Lower leg skin (tissue), 4 donors: ENCODE measurements at regions not wholly inside any gene's neighbourhood (a gene's known extent, or its start where the extent isn't known, plus 50 kb on each side); places are given as distances from the start of the nearest gene placed in this dataset.
"Not testable (repeated sequence)": the region's sequence is repeated elsewhere in the genome, so short reads cannot be mapped to it uniquely, and the experiment has no call there.

Source experiments
- DNase-seq, 2 donors: peaks; one replicate each; pipeline ENCODE4 v3.0.0-alpha.2; 2019; ENCODE audit warnings: low spot score in 2 of 2
- H3K4me3 ChIP-seq: fragments of 200-600 bp; sonication (generic); 2 replicates; pipeline ENCODE4 v1.5.1; 2017; ENCODE audit warnings: mild to moderate bottlenecking, low read depth; ENCODE audit not compliant: poor library complexity, severe bottlenecking
- CTCF ChIP-seq, 3 donors: fragments of 450-650 bp; IDR thresholded peaks; one replicate each; pipeline ENCODE4 v1.5.1; 2016; ENCODE audit warnings: antibody characterized with exemption in 3 of 3, mild to moderate bottlenecking in 3 of 3, moderate library complexity in 2 of 3
- POLR2A ChIP-seq, 2 donors: fragments of 450-650 bp; IDR thresholded peaks; one replicate each; pipeline ENCODE4 v1.6.1; 2016 to 2017; ENCODE audit warnings: antibody characterized with exemption in 2 of 2, mild to moderate bottlenecking in 1 of 2, moderate library complexity in 1 of 2
- WGBS, 2 donors: methylation state at CpG; one replicate each; pipeline ENCODE4 v1.1.5; 2018; 5-methylcytosine and 5-hydroxymethylcytosine counted together
- intact Hi-C: fragments of 100-400 bp; cut with DNase I; formaldehyde crosslinking; loops from one replicate; pipeline ENCODE4 v1.15.0; 2023; ENCODE audit warnings: low total_unique reads

- peak overlapping the region; percentile 45 for H3K4me3 ChIP-seq
- WGBS, 2 donors: 1 to 2% methylated on average over 37 to 50 of the region's 62 CpGs
- intact Hi-C loops: no loop called here
- peak; percentile 45 to 91 for DNase-seq
- TF ChIP-seq POLR2A (IDR thresholded peaks at IDR 0.05) (no peak), CTCF (IDR thresholded peaks at IDR 0.05) (no peak)
These were observed 93.8 kb upstream of the PLEKHM1 start for GRCh38 chr17:45584092-45585036.

GRCh38 chr17:45585037-45585733 lies 94.7 kb upstream of the PLEKHM1 start:
- intact Hi-C loops: not testable (repeated sequence)
- WGBS, 2 donors: 1 to 2% methylated on average over 25 to 50 of the region's 56 CpGs
- peak overlapping the region; percentile 45 for H3K4me3 ChIP-seq
- peak; percentile 84 to 96 for DNase-seq

GRCh38 chr17:45585794-45586650 lies 95.5 kb upstream of the PLEKHM1 start:
- DNase-seq: peak in 1 of 2 donors; percentile 85
- WGBS, 2 donors: 0% methylated on average over 10 to 14 of the region's 62 CpGs
- H3K4me3 ChIP-seq: peak overlapping the region; percentile 45
- intact Hi-C loops: not testable (repeated sequence)

GRCh38 chr17:45586651-45586934 lies 96.1 kb upstream of the PLEKHM1 start:
- not testable (repeated sequence) for H3K4me3 ChIP-seq
- WGBS, 2 donors: 90 to 92% methylated on average over 2 of the region's 6 CpGs

GRCh38 chr17:45592433-45592923 lies 102.0 kb upstream of the PLEKHM1 start:
- 10 to 15% methylated on average over 6 of the region's 6 CpGs for WGBS, 2 donors
- peak; percentile 62 to 96 for DNase-seq
- H3K4me3 ChIP-seq, intact Hi-C loops: not testable (repeated sequence)

More at GRCh38 chr17:45586651-45586934, 96.1 kb upstream of the PLEKHM1 start:
- intact Hi-C loops, DNase-seq: not testable (repeated sequence)

GRCh38 chr17:45596347-45596746 lies 105.8 kb upstream of the PLEKHM1 start:
- 87% methylated on average over 4 of the region's 4 CpGs for WGBS, 2 donors
- intact Hi-C loops, DNase-seq, H3K4me3 ChIP-seq: not testable (repeated sequence)

- H3K4me3 ChIP-seq, intact Hi-C loops: not testable (repeated sequence)
- WGBS, 2 donors: 51% methylated on average over 4 of the region's 21 CpGs; no CpG with 5 or more reads in 1 of the 2 donors
These were observed 109.8 kb upstream of the PLEKHM1 start for GRCh38 chr17:45600052-45601012.

GRCh38 chr17:45601013-45601412 lies 110.5 kb upstream of the PLEKHM1 start:
- DNase-seq: peak in 1 of 2 donors; percentile 39
- H3K4me3 ChIP-seq, intact Hi-C loops: not testable (repeated sequence)
- 81 to 87% methylated on average over 5 to 12 of the region's 18 CpGs for WGBS, 2 donors

More at GRCh38 chr17:45600052-45601012, 109.8 kb upstream of the PLEKHM1 start:
- DNase-seq: not testable (repeated sequence)

- H3K4me3 ChIP-seq, intact Hi-C loops: not testable (repeated sequence)
- WGBS, 2 donors: 10 to 31% methylated on average over 23 to 26 of the region's 63 CpGs
- DNase-seq: peak in 1 of 2 donors; percentile 31
These were observed 111.4 kb upstream of the PLEKHM1 start for GRCh38 chr17:45601605-45602539.

- intact Hi-C loops, DNase-seq, H3K4me3 ChIP-seq: not testable (repeated sequence)
- 83 to 100% methylated on average over 1 of the region's 1 CpG for WGBS, 2 donors
These were observed 115.2 kb upstream of the PLEKHM1 start for GRCh38 chr17:45605751-45606150.

GRCh38 chr17:45619984-45620405 lies 129.5 kb upstream of the PLEKHM1 start:
- intact Hi-C loops: not testable (repeated sequence)
- peak; percentile 80 to 96 for DNase-seq
- 1% methylated on average over 6 to 11 of the region's 16 CpGs for WGBS, 2 donors
- peak overlapping the region; percentile 32 for H3K4me3 ChIP-seq
